HG03378 (cell line): ENCODE measurements at regions not wholly inside any gene's neighbourhood (a gene's known extent, or its start where the extent isn't known, plus 50 kb on each side); places are given as distances from the start of the nearest gene placed in this dataset.

ENCODE experiments used
- ATAC-seq: cut with Tn5 transposase; IDR thresholded peaks from one replicate; pipeline ENCODE4 v1.9.1; 2021; ENCODE audit warnings: mild to moderate bottlenecking, moderate library complexity; ENCODE audit not compliant: unreplicated experiment

DNA sequence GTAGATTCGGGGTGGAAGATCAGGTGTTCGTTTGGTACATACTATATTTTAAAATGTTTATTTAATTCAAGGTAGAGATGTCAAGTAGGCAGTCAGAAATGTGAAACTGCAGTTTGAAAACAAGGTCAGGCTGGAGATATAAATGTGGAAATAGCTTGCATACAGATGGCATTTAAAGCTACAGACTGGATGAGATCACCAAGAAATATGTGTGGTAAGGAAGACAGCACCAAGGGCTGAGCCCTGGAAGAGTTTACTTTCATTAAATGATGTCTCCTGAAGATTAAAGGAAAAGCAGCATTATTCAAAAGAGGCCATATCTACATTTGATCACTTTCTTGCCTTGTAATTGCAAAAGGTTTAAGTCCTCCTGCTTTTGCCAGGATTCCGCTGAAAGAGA is 271.3 kb downstream of the PTBP2 start:
- no peak for ATAC-seq

DNA sequence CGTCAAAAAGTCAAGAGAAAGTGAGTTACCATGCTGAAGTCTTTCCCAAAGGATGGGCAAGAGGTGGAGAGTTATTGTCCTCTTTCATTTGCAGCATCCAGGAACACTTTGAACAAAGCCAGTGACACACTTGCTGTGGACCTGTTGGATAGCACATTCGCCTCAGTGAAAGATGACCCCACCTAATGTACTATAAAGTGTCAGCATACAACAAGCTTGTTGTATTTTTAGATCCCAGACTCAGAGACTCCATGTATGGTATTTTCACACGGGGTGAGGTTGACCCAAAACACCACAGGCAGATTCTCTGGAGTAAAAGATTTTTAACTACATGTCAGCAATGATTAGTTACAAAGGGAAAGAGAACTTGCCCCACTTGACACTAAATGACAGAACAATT is 273.8 kb downstream of the PTBP2 start:
- ATAC-seq = no peak

DNA sequence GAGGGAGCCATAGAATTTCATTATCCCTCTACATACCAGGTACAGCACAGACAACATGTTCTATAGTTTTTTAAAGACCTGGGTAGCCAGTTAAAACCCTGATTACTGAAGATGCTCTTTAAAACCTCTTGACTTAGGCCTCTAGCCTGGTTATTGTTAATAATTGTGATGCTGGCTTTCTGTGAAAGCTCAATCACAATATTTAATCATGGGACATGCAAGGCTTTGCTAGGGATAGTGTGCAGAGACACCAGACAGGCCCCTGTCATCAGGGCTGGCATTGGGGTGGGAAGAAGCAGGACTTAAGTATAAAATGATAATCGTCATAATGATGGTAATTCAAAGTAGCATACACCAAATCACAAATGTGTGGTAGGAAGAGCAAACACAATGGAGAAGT is 274.4 kb downstream of the PTBP2 start:
- no peak for ATAC-seq

DNA sequence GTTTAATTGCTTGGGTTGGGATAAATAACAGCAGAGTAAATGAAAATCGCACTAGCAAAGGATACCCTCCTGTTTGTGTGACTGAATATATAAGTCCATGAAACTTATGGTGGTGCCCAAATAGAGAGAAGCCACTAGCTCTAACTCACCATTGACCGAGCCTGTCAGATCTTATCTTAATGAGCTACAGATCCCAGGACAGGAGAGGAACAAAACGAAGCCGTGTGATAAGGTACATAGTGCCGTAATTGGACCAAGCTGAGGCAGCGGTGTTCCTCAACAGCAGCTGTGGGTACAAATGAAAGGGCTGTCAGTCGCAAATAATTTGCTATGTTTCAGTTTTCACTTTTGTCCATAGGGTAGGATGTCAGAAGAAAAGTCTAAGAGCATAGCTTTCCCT is 276.1 kb downstream of the PTBP2 start:
- no peak for ATAC-seq

DNA sequence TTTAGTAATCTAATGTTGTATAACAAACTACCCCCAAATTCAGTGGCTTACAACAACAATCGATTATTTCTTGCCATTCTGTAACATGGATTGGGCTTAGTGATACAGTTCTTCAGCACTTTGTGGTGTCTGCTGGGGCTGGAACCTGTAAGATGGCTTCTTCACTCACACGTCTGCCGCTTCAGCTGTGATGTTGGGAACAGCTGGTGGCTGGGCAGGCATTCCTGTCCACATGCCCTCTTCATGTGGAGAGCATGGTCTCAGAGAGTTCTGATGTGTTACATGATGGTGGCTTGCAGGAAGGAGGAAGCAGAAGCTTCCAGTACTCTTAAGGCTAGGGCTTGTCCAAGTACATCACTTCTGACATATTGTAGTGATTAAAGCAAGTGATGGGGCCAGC is 276.9 kb downstream of the PTBP2 start:
- ATAC-seq = no peak

DNA sequence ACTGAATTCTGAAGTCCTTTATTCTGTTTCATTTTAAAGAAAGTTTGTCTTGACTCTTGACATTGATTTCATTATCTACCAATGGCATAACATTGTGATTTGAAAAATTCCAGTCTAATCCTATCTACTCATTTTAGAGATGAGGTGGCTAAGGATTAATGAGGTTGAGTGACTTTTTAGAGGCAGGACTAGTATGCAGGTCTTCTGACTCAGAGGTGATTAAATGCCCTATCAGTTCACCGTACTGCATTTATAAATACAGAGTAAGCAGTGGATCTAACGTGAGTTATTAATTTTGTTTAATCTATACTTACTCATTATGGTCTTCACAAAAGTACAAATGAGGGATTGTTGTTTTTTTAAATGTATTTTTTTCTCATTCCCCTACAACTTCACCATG is 277.6 kb downstream of the PTBP2 start:
- ATAC-seq = no peak

DNA sequence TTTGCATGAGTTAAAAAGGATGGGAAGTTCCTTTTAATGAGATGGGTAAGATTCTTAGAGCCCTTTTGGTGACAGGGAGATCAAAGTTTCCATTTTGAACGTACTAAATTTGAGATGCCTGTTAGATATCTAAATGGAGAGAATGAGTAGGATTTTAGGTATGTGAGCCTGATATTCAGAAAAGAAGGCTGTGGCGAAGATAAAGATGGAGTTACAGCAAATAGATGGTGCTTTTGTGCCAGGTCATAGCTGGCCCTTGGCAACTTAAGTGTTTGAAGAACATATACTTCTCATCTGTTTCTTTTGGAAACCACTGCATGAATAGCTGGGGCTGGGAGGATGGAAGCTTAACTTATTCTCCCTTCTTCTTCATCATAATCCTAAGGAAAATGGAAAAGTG is 282.5 kb downstream of the PTBP2 start:
- no peak for ATAC-seq

DNA sequence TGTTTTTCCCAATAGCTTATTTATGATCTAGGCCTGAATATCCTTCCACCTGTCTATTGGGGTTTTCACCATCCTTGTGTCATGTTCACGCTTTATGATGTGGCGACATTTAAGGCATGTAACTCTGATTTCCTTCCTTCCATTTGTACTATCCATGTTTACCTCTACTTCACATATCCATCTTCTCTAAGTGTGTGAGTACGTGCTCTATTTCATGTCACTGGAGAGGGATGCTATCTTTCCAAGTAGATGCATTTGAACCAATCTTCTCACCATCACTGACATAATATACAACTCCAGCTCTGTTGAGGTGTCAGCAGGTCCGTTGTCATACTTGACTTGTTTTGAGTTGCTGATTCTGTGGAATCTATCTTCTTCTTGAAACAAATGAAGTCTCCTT is 283.2 kb downstream of the PTBP2 start:
- ATAC-seq = no peak

DNA sequence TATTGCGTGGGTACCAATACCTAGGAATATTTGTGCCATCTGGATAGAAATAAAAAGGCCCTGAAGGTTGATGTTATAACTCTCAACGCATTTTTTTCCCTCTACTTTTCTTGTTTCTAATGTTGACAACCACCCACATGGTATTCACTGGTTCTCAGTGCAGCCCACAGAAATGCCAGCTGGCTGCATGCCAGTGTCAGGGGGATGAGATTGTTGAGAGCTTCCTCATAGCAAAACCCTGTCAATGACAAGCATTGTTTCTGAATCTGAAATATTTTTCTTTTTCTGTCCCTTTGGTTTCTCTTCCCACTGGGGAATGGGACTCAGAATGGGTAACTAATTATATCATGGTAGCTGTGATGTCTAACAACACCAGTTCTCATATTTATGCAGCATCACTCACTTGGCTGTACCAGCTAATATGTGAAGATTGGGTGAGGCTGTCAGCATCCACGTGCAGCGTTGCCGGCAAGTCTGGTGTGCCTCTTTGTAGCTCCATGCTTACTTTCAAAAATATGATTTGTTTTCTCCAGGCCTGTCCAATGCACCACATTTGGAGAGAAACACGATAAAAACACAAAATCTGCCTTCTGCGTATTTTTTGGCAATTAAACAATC is 284.6 kb downstream of the PTBP2 start:
- ATAC-seq = no peak

DNA sequence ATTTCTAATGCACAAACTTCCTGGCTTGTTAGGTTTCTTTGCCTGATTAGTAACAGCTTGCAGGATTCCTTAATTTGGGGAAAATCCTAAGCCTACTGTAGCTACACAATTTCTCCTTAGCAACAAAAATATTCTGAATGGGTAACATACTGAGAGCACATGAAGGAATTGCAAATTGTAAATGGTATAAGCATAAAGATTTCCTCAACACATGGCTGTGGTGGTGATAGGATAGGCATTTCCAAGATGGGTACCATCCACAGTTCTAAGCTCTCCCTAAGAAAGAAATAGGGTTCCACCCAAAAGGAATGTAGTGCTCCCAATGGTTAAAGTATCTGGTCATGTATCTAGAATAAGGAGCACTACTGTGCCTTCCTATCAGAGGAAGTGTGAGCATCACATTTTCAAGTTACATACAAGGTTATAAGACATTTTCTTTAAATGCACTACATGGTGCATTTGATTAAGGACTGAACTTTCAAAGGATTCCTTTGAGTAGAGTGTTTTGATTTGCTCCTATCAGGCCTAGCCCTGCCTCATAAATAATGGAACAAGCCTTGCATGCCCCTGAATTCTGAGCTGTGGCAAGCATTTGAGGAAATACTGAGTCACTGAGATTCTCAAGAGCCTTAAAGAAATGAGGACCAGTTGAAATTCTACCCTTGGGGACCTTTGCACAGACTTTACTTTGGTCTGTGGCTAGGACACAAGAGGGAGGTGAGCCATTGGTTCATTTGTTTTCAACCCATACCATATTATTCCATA is 286.4 kb downstream of the PTBP2 start:
- no peak for ATAC-seq

DNA sequence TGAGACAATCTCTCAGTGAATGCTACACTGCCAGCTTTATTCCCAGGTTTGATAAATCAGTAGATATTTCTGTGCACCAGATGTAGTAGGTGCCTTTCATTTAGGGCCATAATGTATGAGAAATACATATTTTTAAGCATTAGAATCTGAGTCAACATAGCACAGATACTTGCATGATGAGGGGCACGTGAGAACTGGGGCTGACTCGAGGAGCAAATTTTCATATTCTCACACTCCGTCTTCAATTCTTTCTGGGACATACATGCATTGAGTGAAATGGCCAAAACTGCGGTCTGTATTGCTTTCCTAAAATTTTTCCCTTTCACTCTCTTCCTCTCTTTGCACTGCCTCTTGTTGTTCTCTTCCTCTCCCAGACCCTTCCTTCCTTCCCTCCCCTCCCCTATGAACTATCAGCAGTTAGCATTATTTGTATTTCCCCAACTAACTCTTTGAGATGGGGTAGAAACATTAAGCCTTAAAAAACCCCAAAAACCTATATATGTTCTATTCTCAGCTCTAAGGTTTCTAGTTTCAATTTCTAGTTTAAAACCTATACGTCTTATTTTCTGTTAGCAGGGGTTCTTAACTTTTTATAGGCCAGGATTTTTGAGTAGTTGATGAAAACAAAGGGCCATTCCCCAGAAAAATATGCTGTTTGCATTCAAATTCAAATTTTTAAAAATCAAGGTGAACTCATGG is 289.1 kb downstream of the PTBP2 start:
- ATAC-seq = no peak

DNA sequence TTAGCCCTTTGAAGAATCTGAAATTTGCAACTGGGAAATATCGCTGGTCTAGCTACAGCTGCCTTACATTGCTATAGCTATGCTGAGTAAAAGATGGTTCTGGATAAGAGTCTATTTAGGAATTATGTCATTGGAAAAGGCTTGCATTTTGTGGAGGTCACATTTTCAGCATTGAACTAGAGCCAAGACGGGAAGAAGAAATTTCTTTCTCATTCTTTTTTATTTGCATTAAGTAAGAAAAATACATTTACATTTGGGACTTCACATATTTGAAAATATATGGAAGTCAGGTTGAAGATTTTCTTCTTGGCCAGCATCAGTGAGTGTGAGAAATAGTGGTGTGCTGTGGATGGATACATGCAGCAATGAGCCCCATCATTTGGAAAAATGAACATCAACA is 291.6 kb downstream of the PTBP2 start:
- ATAC-seq = no peak

DNA sequence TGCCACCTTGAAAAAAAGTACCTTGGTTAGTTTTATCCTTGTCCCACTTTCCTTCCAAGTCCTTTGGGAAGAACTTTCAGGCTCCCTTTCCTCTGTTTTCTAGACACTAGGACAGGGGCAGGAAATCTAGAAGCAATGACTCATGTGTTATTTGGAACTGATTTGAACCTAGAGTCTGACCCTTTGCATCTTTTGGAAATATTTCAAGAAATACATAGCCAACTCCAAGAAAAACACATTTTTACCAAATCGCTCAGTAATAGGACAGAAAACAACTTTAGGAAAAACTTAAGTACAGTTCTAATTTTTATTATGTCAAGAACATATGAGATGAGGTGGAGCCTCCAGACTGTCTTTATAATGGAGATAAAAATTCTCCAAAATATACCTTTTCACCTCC is 292.4 kb downstream of the PTBP2 start:
- no peak for ATAC-seq

DNA sequence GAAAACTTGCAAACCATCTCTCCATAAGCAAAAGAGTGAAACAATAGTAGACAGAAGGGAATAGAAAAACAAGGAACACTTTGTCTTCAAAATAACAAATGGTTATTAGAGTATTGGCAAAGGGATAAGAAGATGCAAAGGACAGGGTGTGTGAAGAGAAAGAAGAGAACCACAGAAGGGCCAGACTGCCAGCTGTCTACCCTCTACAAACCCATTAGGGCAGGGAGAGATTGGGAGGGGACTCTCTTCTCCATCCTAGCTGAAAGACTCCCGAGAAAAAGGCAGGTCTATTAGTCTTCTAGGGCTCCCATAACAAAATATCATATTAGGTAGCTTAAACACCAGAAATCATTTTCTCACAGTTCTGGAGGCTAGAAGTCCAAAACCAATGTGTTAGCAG is 292.8 kb downstream of the PTBP2 start:
- no peak for ATAC-seq

DNA sequence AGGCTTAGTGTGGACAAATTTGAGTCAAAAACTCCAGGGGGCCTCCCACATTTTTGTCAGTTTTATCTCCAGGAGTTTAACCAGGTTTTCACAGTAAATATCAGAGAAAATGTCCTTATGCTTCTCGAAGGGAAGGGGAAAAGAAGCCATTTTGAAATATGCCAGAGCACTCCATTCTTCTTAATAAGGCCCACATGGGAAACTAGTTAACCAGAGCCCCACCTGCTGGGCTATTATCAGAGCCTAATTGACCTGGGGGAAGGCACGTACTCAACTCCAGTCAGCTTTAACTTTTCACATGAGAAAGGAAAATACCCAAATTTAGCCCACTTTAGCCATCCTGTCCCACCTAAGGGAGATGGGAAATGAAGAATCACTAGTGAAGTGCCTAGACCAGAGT is 296.3 kb downstream of the PTBP2 start:
- no peak for ATAC-seq
